Esophagus squamous epithelium (tissue), 4 donors: ENCODE measurements at regions not wholly inside any gene's neighbourhood (a gene's known extent, or its start where the extent isn't known, plus 50 kb on each side); places are given as distances from the start of the nearest gene placed in this dataset.

Experiments used
- CTCF ChIP-seq, 6 experiments: fragments of 450-650 bp in 4 of 6; fragments of 200-600 bp in 2 of 6; sonication (generic) in 2 of 6; IDR thresholded peaks; one replicate each; pipeline ENCODE4 v1.5.1; 2016 to 2019; ENCODE audit warnings: antibody characterized with exemption in 6 of 6, mild to moderate bottlenecking in 4 of 6, moderate library complexity in 4 of 6
- POLR2A ChIP-seq, 4 donors: fragments of 450-650 bp; IDR thresholded peaks; one replicate each; pipeline ENCODE4 v1.6.1; 2017; ENCODE audit warnings: antibody characterized with exemption in 4 of 4, mild to moderate bottlenecking in 4 of 4, moderate library complexity in 3 of 4

- TF ChIP-seq CTCF (IDR thresholded peaks at IDR 0.05) (no peak), POLR2A (IDR thresholded peaks at IDR 0.05) (no peak)
These were observed 57.3 kb upstream of the SP3 start for GRCh38 chr2:174022431-174022830.
